OCI-LY7 (cell line): ENCODE measurements at regions not wholly inside any gene's neighbourhood (a gene's known extent, or its start where the extent isn't known, plus 50 kb on each side); places are given as distances from the start of the nearest gene placed in this dataset.
"Not testable (repeated sequence)": the region's sequence is repeated elsewhere in the genome, so short reads cannot be mapped to it uniquely, and the experiment has no call there.

Experiments used
- EZH2phosphoT487 ChIP-seq: fragments of 200-600 bp; sonication (generic); IDR thresholded peaks from 2 replicates; pipeline ENCODE4 v1.6.1; 2018; ENCODE audit warnings: low read depth, borderline replicate concordance, mild to moderate bottlenecking, mixed run types, antibody characterized with exemption, low read length, moderate library complexity, mixed read lengths
- TF ChIP-seq, protein P1 (sequence below): fragments of 200-600 bp; sonication (generic); conservative IDR thresholded peaks from 2 replicates; pipeline ENCODE4 v1.5.1; 2014; ENCODE audit warnings: mild to moderate bottlenecking, antibody characterized with exemption, low read length, moderate library complexity, mixed read lengths

DNA sequence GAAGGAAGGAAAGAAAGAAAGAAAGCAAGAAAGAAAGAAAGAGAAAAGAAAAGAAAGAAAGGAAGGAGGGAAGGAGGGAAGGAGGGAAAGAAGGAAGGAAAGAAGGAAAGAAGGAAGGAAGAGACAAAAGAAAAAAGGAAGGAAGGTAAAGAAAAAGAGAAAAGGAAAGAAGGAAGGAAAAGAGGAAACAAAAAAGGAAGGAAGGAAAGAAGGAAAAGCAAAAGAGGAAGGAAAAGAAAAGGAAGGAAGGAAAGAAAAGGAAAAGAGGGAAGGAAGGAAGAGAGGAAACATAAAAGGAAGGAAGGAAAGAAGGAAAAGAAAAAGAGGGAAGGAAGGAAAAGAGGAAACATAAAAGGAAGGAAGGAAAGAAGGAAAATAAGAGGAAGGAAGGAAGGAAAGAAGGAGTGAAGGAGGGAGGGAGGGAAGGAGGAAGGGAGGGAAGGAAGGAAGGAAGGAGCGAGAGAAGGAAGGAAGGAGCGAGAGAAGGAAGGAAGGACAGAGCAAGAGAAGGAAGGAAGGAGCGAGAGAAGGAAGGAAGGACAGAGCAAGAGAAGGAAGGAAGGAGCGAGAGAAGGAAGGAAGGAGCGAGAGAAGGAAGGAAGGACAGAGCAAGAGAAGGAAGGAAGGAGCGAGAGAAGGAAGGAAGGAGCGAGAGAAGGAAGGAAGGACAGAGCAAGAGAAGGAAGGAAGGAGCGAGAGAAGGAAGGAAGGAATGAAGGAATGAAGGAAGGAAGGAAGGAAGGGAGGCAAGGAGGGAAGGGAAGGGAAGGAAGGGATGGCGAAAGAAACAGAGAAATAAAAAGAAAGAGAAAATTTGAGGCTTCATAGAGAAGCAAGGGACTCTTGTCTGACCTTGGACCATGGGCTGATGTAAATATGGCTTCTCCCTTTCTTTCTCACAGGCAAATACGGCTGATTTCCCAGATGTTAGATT, 266.3 kb downstream of the ASMT start:
- TF ChIP-seq, protein P1, sequence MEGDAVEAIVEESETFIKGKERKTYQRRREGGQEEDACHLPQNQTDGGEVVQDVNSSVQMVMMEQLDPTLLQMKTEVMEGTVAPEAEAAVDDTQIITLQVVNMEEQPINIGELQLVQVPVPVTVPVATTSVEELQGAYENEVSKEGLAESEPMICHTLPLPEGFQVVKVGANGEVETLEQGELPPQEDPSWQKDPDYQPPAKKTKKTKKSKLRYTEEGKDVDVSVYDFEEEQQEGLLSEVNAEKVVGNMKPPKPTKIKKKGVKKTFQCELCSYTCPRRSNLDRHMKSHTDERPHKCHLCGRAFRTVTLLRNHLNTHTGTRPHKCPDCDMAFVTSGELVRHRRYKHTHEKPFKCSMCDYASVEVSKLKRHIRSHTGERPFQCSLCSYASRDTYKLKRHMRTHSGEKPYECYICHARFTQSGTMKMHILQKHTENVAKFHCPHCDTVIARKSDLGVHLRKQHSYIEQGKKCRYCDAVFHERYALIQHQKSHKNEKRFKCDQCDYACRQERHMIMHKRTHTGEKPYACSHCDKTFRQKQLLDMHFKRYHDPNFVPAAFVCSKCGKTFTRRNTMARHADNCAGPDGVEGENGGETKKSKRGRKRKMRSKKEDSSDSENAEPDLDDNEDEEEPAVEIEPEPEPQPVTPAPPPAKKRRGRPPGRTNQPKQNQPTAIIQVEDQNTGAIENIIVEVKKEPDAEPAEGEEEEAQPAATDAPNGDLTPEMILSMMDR, result not testable (repeated sequence)
- TF ChIP-seq EZH2phosphoT487, result not testable (repeated sequence)
